NCI-H524 (cell line): ENCODE measurements at regions not wholly inside any gene's neighbourhood (a gene's known extent, or its start where the extent isn't known, plus 50 kb on each side); places are given as distances from the start of the nearest gene placed in this dataset.

Experiments
- DNase-seq, 2 experiments: peaks; one replicate each; lab custom pipeline; 2025; lab: John Stamatoyannopoulos, UW

- no peak for DNase-seq
Observed at GRCh38 chr21:22561946-22562345, 1563.7 kb downstream of the NCAM2 start.

GRCh38 chr21:22573834-22574233 is 1575.6 kb downstream of the NCAM2 start:
- no peak for DNase-seq

GRCh38 chr21:22575165-22575584 is 1577.0 kb downstream of the NCAM2 start:
- DNase-seq: peak; percentile 58 to 75

GRCh38 chr21:22579741-22580140 is 1581.5 kb downstream of the NCAM2 start:
- DNase-seq: no peak

GRCh38 chr21:22582026-22582425 is 1583.8 kb downstream of the NCAM2 start:
- DNase-seq: no peak

GRCh38 chr21:22584308-22584707 is 1586.1 kb downstream of the NCAM2 start:
- DNase-seq: no peak

- no peak for DNase-seq
Observed at GRCh38 chr21:22585558-22585957, 1587.3 kb downstream of the NCAM2 start.

- no peak for DNase-seq
Observed at GRCh38 chr21:22597660-22598255, 1599.5 kb downstream of the NCAM2 start.

- DNase-seq: no peak
Observed at GRCh38 chr21:22609802-22610201, 1611.6 kb downstream of the NCAM2 start.

- no peak for DNase-seq
Observed at GRCh38 chr21:22627911-22628310, 1629.7 kb downstream of the NCAM2 start.

GRCh38 chr21:22630953-22631465 is 1632.8 kb downstream of the NCAM2 start:
- no peak for DNase-seq

GRCh38 chr21:22632176-22632575 is 1634.0 kb downstream of the NCAM2 start:
- DNase-seq: no peak

GRCh38 chr21:22649246-22649645 is 1651.0 kb downstream of the NCAM2 start:
- DNase-seq: no peak

- no peak for DNase-seq
Observed at GRCh38 chr21:22650226-22650625, 1652.0 kb downstream of the NCAM2 start.

GRCh38 chr21:22657781-22658180 is 1659.6 kb downstream of the NCAM2 start:
- no peak for DNase-seq

- no peak for DNase-seq
Observed at GRCh38 chr21:22670148-22670547, 1671.9 kb downstream of the NCAM2 start.

GRCh38 chr21:22679207-22679606 is 1681.0 kb downstream of the NCAM2 start:
- no peak for DNase-seq

- no peak for DNase-seq
Observed at GRCh38 chr21:22691658-22692057, 1693.4 kb downstream of the NCAM2 start.

- no peak for DNase-seq
Observed at GRCh38 chr21:22703521-22703920, 1705.3 kb downstream of the NCAM2 start.

GRCh38 chr21:22710721-22711120 is 1712.5 kb downstream of the NCAM2 start:
- DNase-seq: no peak

- no peak for DNase-seq
Observed at GRCh38 chr21:22711636-22712035, 1713.4 kb downstream of the NCAM2 start.

GRCh38 chr21:22725436-22725835 is 1727.2 kb downstream of the NCAM2 start:
- no peak for DNase-seq

- no peak for DNase-seq
Observed at GRCh38 chr21:22728091-22728490, 1729.9 kb downstream of the NCAM2 start.

- DNase-seq: peak in 1 of 2 experiments; percentile 17
Observed at GRCh38 chr21:22743085-22743484, 1744.9 kb downstream of the NCAM2 start.
